ENCODE measurements at regions not wholly inside any gene's neighbourhood (a gene's known extent, or its start where the extent isn't known, plus 50 kb on each side); places are given as distances from the start of the nearest gene placed in this dataset.

DNA sequence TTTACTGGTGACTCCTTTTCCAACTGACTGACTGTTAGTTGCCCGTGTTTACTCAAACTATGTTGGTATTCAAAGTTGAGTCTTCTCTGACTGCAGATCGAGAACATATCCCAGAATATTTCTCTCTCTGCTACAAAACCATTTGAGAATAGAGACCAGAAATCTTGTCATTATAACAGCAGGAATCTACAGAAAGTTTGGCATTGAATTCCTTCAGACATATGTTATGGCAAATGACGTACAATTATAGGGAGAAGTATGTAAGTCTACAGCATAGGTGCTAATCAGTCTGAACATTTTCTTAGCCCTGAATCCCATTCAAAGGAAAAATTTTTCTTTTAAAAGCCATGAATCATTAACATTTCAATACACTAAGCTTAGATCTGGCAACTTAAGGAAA lies 239.8 kb upstream of the SOX9 start:
- TF ChIP-seq, protein P1, sequence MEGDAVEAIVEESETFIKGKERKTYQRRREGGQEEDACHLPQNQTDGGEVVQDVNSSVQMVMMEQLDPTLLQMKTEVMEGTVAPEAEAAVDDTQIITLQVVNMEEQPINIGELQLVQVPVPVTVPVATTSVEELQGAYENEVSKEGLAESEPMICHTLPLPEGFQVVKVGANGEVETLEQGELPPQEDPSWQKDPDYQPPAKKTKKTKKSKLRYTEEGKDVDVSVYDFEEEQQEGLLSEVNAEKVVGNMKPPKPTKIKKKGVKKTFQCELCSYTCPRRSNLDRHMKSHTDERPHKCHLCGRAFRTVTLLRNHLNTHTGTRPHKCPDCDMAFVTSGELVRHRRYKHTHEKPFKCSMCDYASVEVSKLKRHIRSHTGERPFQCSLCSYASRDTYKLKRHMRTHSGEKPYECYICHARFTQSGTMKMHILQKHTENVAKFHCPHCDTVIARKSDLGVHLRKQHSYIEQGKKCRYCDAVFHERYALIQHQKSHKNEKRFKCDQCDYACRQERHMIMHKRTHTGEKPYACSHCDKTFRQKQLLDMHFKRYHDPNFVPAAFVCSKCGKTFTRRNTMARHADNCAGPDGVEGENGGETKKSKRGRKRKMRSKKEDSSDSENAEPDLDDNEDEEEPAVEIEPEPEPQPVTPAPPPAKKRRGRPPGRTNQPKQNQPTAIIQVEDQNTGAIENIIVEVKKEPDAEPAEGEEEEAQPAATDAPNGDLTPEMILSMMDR (conservative IDR thresholded peaks at IDR 0.05 in 1 of 2, IDR thresholded peaks at IDR 0.05 in 1 of 2; ENCODE audit: extremely low read depth in 1 of 2, insufficient read depth in 1 of 2, low read depth in 1 of 2, low read length in 2 of 2) = no peak
- TF ChIP-seq EZH2 (IDR thresholded peaks at IDR 0.05; ENCODE audit: borderline replicate concordance, low read length) = no peak

Data from mammary epithelial cell (primary cell).